Cardiac septum (tissue), 1 donor: ENCODE measurements at regions not wholly inside any gene's neighbourhood (a gene's known extent, or its start where the extent isn't known, plus 50 kb on each side); places are given as distances from the start of the nearest gene placed in this dataset.

Experiments
- DNase-seq: peaks from one replicate; pipeline ENCODE4 v3.0.0-alpha.2; 2020; ENCODE audit warnings: low spot score
- intact Hi-C: fragments of 100-400 bp; cut with DNase I; formaldehyde crosslinking; loops from one replicate; pipeline ENCODE4 v1.14.0; 2022
- donor health status: DM: no; HTN: no; CAD: no.

GRCh38 chr12:91565246-91565645 is 382.6 kb upstream of the DCN start:
- no peak for DNase-seq
- intact Hi-C loops, result no loop called here

GRCh38 chr12:91563011-91563765 is 380.6 kb upstream of the DCN start:
- intact Hi-C loops, result no loop called here
- DNase-seq, result no peak

- no peak for DNase-seq
- intact Hi-C loops, result no loop called here
These were observed 379.9 kb upstream of the DCN start for GRCh38 chr12:91562476-91562875.

GRCh38 chr12:91561958-91562325 is 379.3 kb upstream of the DCN start:
- DNase-seq, result no peak
- intact Hi-C loops, result no loop called here

GRCh38 chr12:91561301-91561957 is 378.8 kb upstream of the DCN start:
- intact Hi-C loops, result no loop called here

GRCh38 chr12:91556909-91557308 is 374.3 kb upstream of the DCN start:
- no peak for DNase-seq
- intact Hi-C loops, result no loop called here

More at GRCh38 chr12:91561301-91561957, 378.8 kb upstream of the DCN start:
- DNase-seq, result no peak

- DNase-seq, result no peak
- intact Hi-C loops, result no loop called here
These were observed 373.1 kb upstream of the DCN start for GRCh38 chr12:91555436-91556415.

- intact Hi-C loops, result no loop called here
- no peak for DNase-seq
These were observed 369.3 kb upstream of the DCN start for GRCh38 chr12:91551927-91552326.

GRCh38 chr12:91551242-91551641 is 368.6 kb upstream of the DCN start:
- no peak for DNase-seq
- intact Hi-C loops, result no loop called here

- no peak for DNase-seq
- intact Hi-C loops, result no loop called here
These were observed 360.0 kb upstream of the DCN start for GRCh38 chr12:91542666-91543065.

- DNase-seq, result no peak
- intact Hi-C loops, result no loop called here
These were observed 359.4 kb upstream of the DCN start for GRCh38 chr12:91542067-91542466.

GRCh38 chr12:91538418-91538817 is 355.8 kb upstream of the DCN start:
- intact Hi-C loops, result no loop called here
- DNase-seq, result no peak

- no peak for DNase-seq
- intact Hi-C loops, result no loop called here
These were observed 350.7 kb upstream of the DCN start for GRCh38 chr12:91533366-91533765.

GRCh38 chr12:91529829-91530228 is 347.2 kb upstream of the DCN start:
- DNase-seq, result no peak
- intact Hi-C loops, result no loop called here

GRCh38 chr12:91523831-91524230 is 341.2 kb upstream of the DCN start:
- intact Hi-C loops, result no loop called here
- no peak for DNase-seq

GRCh38 chr12:91516695-91517047 is 334.1 kb upstream of the DCN start:
- intact Hi-C loops, result no loop called here
- DNase-seq, result no peak

- no peak for DNase-seq
- intact Hi-C loops, result no loop called here
These were observed 333.5 kb upstream of the DCN start for GRCh38 chr12:91515944-91516694.

- intact Hi-C loops, result no loop called here
- no peak for DNase-seq
These were observed 330.7 kb upstream of the DCN start for GRCh38 chr12:91513313-91513712.

- intact Hi-C loops, result no loop called here
- DNase-seq, result no peak
These were observed 329.3 kb upstream of the DCN start for GRCh38 chr12:91511795-91512420.
